Chondrocyte (in vitro differentiated cells): ENCODE measurements at regions not wholly inside any gene's neighbourhood (a gene's known extent, or its start where the extent isn't known, plus 50 kb on each side); places are given as distances from the start of the nearest gene placed in this dataset.

Experiments used
- DNase-seq: peaks from one replicate; pipeline ENCODE4 v3.0.0; 2021; ENCODE audit warnings: mixed read lengths, low spot score
- H3K27ac Mint-ChIP-seq: one replicate; pipeline ENCODE4 v1.8.0; 2021; ENCODE audit warnings: mild to moderate bottlenecking, moderate library complexity, mixed read lengths; ENCODE audit not compliant: unreplicated experiment
- H3K27me3 Mint-ChIP-seq: 2 replicates; pipeline ENCODE4 v1.8.0; 2021; ENCODE audit warnings: low read depth, mixed read lengths
- H3K36me3 Mint-ChIP-seq: 2 replicates; pipeline ENCODE4 v1.8.0; 2021; ENCODE audit warnings: low read depth, mixed read lengths
- H3K4me1 Mint-ChIP-seq: 2 replicates; pipeline ENCODE4 v1.8.0; 2021; ENCODE audit warnings: low read depth, mild to moderate bottlenecking, mixed read lengths
- H3K4me3 Mint-ChIP-seq: one replicate; pipeline ENCODE4 v1.8.0; 2021; ENCODE audit warnings: mild to moderate bottlenecking, moderate library complexity, mixed read lengths; ENCODE audit not compliant: unreplicated experiment
- H3K9me3 Mint-ChIP-seq: 2 replicates; pipeline ENCODE4 v1.8.0; 2021; ENCODE audit warnings: low read depth, mixed read lengths
- TF ChIP-seq, protein P1 (sequence below): fragments of 200-600 bp; sonication (generic); IDR thresholded peaks from 2 replicates; pipeline ENCODE4 v1.5.0; 2021; ENCODE audit warnings: antibody characterized with exemption, mild to moderate bottlenecking, moderate library complexity

DNA sequence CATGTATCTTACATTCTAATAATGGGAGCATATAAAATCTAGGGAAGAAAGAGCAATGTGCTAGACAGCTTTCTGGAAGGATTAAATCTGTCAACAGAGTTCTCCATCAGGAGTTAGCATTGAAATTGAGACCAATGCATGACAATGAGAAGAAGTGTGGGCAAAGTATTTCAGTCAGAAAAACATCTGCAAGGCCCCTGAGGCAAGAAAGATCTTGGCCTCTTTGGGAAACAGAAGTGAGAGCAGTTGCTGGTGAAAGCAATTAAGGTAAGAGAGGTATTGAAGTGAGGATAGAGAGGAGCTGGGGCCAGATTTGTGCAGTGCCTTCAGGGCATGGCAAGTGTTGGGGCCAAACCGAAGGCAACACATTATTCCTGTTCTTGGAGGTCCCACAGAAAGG lies 999.1 kb downstream of the STPG2 start:
- TF ChIP-seq, protein P1, sequence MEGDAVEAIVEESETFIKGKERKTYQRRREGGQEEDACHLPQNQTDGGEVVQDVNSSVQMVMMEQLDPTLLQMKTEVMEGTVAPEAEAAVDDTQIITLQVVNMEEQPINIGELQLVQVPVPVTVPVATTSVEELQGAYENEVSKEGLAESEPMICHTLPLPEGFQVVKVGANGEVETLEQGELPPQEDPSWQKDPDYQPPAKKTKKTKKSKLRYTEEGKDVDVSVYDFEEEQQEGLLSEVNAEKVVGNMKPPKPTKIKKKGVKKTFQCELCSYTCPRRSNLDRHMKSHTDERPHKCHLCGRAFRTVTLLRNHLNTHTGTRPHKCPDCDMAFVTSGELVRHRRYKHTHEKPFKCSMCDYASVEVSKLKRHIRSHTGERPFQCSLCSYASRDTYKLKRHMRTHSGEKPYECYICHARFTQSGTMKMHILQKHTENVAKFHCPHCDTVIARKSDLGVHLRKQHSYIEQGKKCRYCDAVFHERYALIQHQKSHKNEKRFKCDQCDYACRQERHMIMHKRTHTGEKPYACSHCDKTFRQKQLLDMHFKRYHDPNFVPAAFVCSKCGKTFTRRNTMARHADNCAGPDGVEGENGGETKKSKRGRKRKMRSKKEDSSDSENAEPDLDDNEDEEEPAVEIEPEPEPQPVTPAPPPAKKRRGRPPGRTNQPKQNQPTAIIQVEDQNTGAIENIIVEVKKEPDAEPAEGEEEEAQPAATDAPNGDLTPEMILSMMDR = no peak
- H3K9me3 Mint-ChIP-seq = peaks cover 7% of the 10 kb centered on the region
- no peak overlapping the region for H3K4me3 Mint-ChIP-seq
- no peak for DNase-seq
- no peaks in the 10 kb centered on the region for H3K36me3 Mint-ChIP-seq
- no peak overlapping the region for H3K27ac Mint-ChIP-seq
- H3K27me3 Mint-ChIP-seq = no peaks in the 10 kb centered on the region
- H3K4me1 Mint-ChIP-seq = no peaks in the 10 kb centered on the region

DNA sequence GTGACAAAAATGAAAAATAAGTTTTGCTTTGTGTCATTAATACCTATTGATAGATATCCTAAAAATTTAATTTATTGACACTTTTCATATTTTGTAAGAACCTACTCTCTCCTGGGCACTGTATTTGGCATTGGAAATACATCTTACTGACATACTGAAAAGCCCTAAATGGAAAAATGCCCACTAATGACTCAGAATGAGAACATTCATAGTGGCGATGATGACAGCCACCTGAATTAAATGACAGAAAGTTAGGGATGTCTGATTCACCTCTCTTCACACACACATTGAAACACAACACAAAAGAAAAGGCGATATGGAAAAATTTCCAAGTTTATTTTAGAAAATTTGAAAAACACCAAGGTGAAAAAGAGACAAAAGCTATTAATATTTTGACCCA lies 992.3 kb downstream of the STPG2 start:
- TF ChIP-seq, protein P1 = no peak
- Mint-ChIP-seq H3K36me3 (no peaks in the 10 kb centered on the region), H3K27ac (no peak overlapping the region), H3K27me3 (no peaks in the 10 kb centered on the region), H3K9me3 (no peaks in the 10 kb centered on the region), H3K4me3 (no peak overlapping the region), H3K4me1 (no peaks in the 10 kb centered on the region)
- no peak for DNase-seq

DNA sequence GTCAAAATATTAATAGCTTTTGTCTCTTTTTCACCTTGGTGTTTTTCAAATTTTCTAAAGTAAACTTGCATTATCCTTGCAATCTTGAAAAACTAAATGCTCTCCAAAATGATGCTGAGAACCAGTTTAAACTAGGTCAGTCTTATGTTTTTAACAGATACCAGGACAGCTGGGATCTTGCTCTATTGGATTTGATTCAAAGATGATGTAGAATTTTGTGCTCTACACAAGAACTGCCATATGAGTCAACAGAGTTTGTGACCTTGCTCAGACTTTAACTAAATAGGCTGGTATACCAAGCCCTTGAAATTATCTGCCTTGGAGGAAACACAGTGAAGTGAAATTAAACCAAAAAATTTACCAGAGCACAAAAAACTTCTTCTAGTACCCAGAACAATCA lies 991.1 kb downstream of the STPG2 start:
- DNase-seq = no peak
- Mint-ChIP-seq H3K9me3 (no peaks in the 10 kb centered on the region), H3K27ac (no peak overlapping the region), H3K4me1 (no peaks in the 10 kb centered on the region), H3K27me3 (no peaks in the 10 kb centered on the region), H3K4me3 (no peak overlapping the region), H3K36me3 (no peaks in the 10 kb centered on the region)
- TF ChIP-seq, protein P1 = no peak

DNA sequence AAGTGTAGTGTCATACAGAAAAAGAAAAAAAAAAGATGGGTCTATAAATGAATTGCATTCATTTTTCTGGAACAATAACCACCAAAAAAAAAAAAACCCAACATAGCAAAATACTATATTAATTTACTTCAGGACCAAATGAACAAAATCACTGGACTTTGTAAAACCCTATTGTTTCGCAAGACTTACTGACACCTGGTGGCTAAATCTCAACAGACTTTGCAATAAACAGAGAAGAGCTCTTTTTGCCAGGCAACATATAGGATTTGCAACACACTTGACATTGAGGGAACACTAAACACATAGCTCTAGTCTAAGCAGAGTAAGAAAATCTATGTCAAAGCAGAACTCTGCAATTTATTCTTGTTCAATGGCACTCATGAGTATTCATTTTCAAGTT lies 990.2 kb downstream of the STPG2 start:
- H3K27ac Mint-ChIP-seq = no peak overlapping the region
- no peak for DNase-seq
- no peaks in the 10 kb centered on the region for H3K36me3 Mint-ChIP-seq
- no peaks in the 10 kb centered on the region for H3K4me1 Mint-ChIP-seq
- H3K9me3 Mint-ChIP-seq = no peaks in the 10 kb centered on the region
- no peak overlapping the region for H3K4me3 Mint-ChIP-seq
- TF ChIP-seq, protein P1 = peak; percentile 80
- H3K27me3 Mint-ChIP-seq = no peaks in the 10 kb centered on the region

DNA sequence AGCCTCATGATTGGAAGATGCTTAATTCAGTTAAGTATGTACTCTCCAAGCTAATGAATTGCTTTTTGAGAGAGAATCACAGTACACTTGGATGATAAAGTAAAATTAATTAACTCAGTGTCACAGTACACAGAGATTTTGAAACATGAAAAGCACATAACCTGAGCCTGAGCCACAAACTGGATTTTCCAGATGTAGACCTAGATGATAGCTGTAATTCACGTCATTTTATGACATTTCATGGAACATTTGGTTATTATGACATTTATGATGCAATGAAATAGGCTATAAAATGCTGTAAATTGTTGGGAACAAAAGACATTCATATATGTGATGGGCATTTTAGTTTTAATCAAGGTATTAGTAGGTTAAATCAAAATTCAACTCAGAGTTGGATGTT lies 983.7 kb downstream of the STPG2 start:
- H3K27ac Mint-ChIP-seq = no peak overlapping the region
- H3K4me3 Mint-ChIP-seq = no peak overlapping the region
- H3K27me3 Mint-ChIP-seq = no peaks in the 10 kb centered on the region
- H3K4me1 Mint-ChIP-seq = no peaks in the 10 kb centered on the region
- DNase-seq = no peak
- H3K9me3 Mint-ChIP-seq = peaks cover 2% of the 10 kb centered on the region
- H3K36me3 Mint-ChIP-seq = no peaks in the 10 kb centered on the region
- TF ChIP-seq, protein P1 = no peak
